ENCODE measurements at regions not wholly inside any gene's neighbourhood (a gene's known extent, or its start where the extent isn't known, plus 50 kb on each side); places are given as distances from the start of the nearest gene placed in this dataset.

GRCh38 chr7:109003742-109004141 is 434.1 kb downstream of the DNAJB9 start:
- TF ChIP-seq TAF1 (conservative IDR thresholded peaks at IDR 0.05) = no peak
- TF ChIP-seq CTCF (IDR thresholded peaks at IDR 0.05; ENCODE audit: low read depth, low read length, missing input control) = no peak
- no peak for TF ChIP-seq EGR1 (IDR thresholded peaks at IDR 0.05; ENCODE audit: low read depth in 2 of 2)
- TF ChIP-seq RAD21 (IDR thresholded peaks at IDR 0.05) = no peak
- no peak for TF ChIP-seq MAX (IDR thresholded peaks at IDR 0.05)
- TF ChIP-seq REST (IDR thresholded peaks at IDR 0.05) = no peak
- no peak for TF ChIP-seq FOXA1 (IDR thresholded peaks at IDR 0.05)
- no peak for TF ChIP-seq HNF4A (conservative IDR thresholded peaks at IDR 0.05)
- TF ChIP-seq GABPA (IDR thresholded peaks at IDR 0.05 in 1 of 2, conservative IDR thresholded peaks at IDR 0.05 in 1 of 2) = no peak
- no peak for TF ChIP-seq YY1 (IDR thresholded peaks at IDR 0.05)
- no peak for TF ChIP-seq ATF3 (IDR thresholded peaks at IDR 0.05)

All from liver (tissue), 3 donors.